GM20000 (cell line): ENCODE measurements at regions not wholly inside any gene's neighbourhood (a gene's known extent, or its start where the extent isn't known, plus 50 kb on each side); places are given as distances from the start of the nearest gene placed in this dataset.
"Not testable (repeated sequence)": the region's sequence is repeated elsewhere in the genome, so short reads cannot be mapped to it uniquely, and the experiment has no call there.

Experiments used
- DNase-seq: peaks from one replicate; pipeline ENCODE4 v3.0.0; 2012; ENCODE audit warnings: low spot score
- CTCF ChIP-seq: IDR thresholded peaks from 2 replicates; pipeline ENCODE4 v1.5.1; 2012; ENCODE audit warnings: mild to moderate bottlenecking, control low read depth; ENCODE audit errors: extremely low read depth, missing control alignments

DNA sequence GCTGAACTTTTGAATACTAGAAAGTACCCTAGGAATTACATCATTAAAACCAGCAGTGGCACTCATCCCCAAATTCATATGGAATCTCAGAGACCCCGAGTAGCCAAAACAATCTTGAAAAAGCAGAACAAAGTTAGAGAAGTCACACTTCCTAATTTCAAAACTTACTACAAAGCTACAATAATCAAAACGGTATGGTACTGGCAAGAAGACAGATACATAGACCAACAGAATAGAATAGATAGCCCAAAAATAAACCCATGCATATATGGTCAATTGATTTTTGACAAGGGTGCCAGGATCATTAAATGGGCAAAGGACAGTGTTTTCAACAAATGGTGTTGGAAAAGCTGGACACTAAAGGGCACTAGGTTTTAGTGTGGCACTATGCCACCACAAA is 176.0 kb upstream of the NDUFV2 start:
- no peak for DNase-seq
- no peak for TF ChIP-seq CTCF

DNA sequence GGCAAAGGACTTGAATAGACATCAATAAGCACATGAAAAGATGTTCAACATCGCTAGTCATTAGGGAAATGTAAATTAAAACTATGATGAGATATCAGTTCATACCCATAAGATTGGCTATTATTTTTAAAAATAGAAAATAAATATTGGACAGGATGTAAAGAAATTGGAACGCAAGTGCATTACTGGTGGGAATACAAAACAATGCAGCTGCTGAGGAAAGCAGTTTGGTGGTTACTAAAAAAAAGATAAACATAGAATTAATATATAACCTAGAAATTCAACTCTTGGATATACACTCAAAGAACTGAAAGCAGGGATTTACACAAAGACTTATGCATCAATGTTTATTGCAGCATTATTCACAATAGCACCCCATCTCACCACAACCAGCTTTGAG is 174.5 kb upstream of the NDUFV2 start:
- no peak for DNase-seq
- no peak for TF ChIP-seq CTCF

GRCh38 chr18:8928847-8929780 is 173.4 kb upstream of the NDUFV2 start:
- no peak for TF ChIP-seq CTCF

DNA sequence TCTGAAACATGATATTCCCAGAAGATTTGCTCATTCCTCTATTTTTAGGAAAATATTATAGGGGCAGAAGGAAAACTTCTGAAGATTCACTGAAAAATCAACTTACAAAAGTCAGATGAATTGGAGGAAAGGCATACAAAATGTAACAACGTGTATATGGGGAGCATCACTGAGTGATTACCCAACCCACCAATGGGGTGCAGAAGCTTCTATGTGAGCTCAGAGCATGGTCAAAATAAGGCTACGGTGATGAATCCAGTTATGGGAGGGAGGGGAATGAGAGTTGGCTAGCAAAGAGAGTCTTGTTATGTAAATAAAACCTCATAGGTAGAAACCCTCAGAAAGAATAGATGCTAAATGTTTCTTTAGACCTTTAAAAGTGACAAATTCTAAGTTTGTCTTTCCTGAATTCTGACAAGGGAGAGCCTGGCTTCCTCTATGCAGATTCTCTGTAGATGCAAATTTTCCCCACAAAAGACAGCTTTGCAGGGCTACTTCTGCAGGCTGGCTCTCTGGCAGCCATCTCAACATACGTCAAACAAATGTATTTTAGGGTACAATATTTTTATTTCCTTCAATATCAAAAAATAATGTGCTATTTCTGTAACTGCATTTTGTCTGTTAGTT is 171.4 kb upstream of the NDUFV2 start:
- TF ChIP-seq CTCF: no peak
- peak; percentile 2 for DNase-seq

More at GRCh38 chr18:8928847-8929780, 173.4 kb upstream of the NDUFV2 start:
- DNase-seq: no peak

DNA sequence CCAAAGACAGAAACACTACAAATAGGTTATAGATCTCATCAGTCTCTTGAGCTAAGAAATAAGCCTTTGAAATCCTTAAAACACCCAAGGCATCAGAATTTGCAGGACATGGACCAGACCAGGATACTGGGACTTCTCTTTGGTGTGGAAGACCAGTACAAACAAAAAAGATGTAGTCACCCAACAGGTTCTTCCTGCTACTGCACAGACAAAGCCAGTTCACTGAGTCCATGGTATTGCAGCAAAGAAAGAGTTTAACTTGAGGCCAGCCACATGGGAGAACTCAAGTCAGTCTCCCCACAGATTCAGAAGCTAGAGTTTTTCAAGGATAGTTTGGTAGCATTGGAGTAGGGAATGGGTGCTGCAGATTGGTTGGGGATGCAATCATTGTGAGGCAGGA is 169.6 kb upstream of the NDUFV2 start:
- DNase-seq: no peak
- TF ChIP-seq CTCF: no peak

DNA sequence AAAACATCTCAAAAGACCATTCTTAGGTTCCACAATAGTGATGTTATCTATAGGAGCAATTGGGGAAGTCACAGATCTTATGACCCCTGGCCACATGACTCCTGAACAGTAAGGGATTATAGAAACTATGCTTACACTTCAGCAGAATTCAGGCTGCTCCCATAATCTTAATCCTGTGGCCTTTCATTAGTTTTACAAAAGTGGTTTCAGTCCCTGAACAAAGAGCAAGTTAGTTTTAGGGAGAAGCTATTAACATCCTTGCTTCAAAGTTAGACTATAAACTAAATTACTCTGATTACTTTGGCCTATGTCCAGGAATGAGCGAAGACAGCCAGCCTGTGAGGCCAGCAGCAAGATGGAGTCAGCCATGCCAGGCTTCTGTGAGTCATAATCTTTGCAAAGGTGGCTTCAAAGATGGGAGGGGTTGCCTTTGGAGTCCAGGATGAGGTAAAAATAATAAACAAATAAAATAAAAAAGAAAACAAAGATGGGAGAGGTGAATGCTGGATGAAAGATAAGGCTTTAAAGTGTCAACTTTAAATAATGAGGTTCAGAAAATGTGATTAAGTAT is 168.7 kb upstream of the NDUFV2 start:
- no peak for TF ChIP-seq CTCF

GRCh38 chr18:8935346-8935745 is 167.2 kb upstream of the NDUFV2 start:
- not testable (repeated sequence) for DNase-seq

More for the DNA sequence above, 168.7 kb upstream of the NDUFV2 start:
- DNase-seq: no peak
